Loucy (cell line): ENCODE measurements at regions not wholly inside any gene's neighbourhood (a gene's known extent, or its start where the extent isn't known, plus 50 kb on each side); places are given as distances from the start of the nearest gene placed in this dataset.

Source experiments
- EZH2phosphoT487 ChIP-seq: fragments of 200-600 bp; IDR thresholded peaks from 2 replicates; pipeline ENCODE4 v1.6.1; 2018; ENCODE audit warnings: antibody characterized with exemption, mild to moderate bottlenecking, moderate library complexity, borderline replicate concordance
- TF ChIP-seq, protein P1 (sequence below): fragments of 200-600 bp; sonication (generic); conservative IDR thresholded peaks from 2 replicates; pipeline ENCODE4 v1.5.1; 2014; ENCODE audit warnings: mild to moderate bottlenecking, antibody characterized with exemption, low read length

DNA sequence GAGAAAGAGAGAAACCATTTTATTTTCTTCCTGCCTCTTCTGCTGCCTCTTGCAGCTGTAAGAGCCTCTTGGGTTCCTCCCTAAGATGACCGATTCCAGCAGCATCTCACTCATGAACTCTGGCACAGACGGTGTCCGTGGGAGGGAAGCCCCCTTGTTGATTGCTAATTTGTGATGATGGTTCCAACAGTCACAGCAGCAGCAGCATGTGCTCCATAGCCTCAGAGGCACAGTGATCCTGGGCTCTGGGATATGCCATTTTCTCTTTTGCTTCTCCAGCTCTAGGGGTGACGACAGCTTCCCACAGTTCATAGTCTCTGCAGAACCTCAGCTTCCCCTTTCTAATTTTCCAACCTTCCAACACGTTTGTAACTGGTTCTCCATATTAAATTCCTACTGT, 324.2 kb upstream of the HS6ST1 start:
- TF ChIP-seq, protein P1, sequence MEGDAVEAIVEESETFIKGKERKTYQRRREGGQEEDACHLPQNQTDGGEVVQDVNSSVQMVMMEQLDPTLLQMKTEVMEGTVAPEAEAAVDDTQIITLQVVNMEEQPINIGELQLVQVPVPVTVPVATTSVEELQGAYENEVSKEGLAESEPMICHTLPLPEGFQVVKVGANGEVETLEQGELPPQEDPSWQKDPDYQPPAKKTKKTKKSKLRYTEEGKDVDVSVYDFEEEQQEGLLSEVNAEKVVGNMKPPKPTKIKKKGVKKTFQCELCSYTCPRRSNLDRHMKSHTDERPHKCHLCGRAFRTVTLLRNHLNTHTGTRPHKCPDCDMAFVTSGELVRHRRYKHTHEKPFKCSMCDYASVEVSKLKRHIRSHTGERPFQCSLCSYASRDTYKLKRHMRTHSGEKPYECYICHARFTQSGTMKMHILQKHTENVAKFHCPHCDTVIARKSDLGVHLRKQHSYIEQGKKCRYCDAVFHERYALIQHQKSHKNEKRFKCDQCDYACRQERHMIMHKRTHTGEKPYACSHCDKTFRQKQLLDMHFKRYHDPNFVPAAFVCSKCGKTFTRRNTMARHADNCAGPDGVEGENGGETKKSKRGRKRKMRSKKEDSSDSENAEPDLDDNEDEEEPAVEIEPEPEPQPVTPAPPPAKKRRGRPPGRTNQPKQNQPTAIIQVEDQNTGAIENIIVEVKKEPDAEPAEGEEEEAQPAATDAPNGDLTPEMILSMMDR: no peak
- no peak for TF ChIP-seq EZH2phosphoT487
